GM12874 (cell line): ENCODE measurements at regions not wholly inside any gene's neighbourhood (a gene's known extent, or its start where the extent isn't known, plus 50 kb on each side); places are given as distances from the start of the nearest gene placed in this dataset.

Experiments
- TF ChIP-seq, protein P1 (sequence below): IDR thresholded peaks from 2 replicates; pipeline ENCODE4 v1.5.1; 2011; ENCODE audit warnings: low read depth, mild to moderate bottlenecking, control low read depth, low read length, moderate library complexity; ENCODE audit not compliant: insufficient read depth

DNA sequence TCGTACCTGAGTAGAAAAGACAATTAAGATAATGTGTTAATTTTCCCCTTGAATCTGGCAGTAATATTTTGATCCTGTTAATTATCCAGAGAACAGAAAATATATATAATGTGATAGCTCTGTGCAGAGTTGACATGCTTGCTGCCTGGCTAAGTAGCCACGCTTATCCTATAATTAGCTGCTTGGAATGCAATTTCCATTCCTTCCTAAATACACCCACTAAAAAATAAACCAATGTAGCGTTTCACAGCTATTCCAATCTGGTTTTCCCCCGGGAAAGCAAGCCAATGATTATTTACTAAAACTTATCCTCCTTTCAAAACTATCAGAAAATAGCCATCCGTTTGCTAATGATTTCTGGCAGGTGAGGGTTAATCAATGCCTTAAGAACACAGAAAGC, 134.5 kb upstream of the IRX5 start:
- TF ChIP-seq, protein P1, sequence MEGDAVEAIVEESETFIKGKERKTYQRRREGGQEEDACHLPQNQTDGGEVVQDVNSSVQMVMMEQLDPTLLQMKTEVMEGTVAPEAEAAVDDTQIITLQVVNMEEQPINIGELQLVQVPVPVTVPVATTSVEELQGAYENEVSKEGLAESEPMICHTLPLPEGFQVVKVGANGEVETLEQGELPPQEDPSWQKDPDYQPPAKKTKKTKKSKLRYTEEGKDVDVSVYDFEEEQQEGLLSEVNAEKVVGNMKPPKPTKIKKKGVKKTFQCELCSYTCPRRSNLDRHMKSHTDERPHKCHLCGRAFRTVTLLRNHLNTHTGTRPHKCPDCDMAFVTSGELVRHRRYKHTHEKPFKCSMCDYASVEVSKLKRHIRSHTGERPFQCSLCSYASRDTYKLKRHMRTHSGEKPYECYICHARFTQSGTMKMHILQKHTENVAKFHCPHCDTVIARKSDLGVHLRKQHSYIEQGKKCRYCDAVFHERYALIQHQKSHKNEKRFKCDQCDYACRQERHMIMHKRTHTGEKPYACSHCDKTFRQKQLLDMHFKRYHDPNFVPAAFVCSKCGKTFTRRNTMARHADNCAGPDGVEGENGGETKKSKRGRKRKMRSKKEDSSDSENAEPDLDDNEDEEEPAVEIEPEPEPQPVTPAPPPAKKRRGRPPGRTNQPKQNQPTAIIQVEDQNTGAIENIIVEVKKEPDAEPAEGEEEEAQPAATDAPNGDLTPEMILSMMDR = no peak

DNA sequence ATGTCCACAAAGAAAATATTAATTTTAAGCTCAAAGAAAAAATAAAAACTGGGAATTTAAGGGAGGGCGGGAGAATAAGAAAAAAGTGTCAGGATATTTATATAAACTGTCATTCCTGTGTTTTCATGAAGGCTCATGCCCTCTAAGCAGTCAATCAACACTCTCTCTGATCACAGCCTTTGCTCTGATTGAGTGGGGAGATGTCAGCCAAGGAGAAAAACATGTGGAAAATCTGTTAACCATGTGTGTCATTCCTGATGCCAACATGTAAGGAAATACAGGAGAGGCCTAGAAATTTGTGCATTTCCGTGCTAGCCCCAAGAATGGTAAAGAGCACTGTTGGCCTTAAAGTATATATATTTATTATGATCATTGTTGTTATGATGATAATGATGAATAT, 137.9 kb upstream of the IRX5 start:
- TF ChIP-seq, protein P1 = no peak

DNA sequence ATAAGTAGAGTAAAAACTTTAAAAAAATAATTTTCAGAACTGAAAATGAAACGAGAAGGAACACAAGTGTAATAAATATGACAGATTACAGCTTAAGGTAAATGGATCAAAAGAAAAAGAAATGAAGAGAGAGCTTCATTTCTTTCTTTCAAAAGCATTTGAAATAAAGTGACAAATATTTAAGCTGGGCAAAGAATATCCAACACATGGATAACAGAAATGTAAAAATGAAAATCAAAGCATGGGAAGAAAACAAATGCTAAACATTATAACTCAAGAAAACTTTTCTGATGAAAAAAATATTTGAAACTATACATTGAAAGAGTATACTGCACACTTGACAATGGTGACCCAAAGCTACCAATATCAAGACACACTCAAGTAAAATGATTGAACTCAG, 143.6 kb upstream of the IRX5 start:
- TF ChIP-seq, protein P1 = no peak

DNA sequence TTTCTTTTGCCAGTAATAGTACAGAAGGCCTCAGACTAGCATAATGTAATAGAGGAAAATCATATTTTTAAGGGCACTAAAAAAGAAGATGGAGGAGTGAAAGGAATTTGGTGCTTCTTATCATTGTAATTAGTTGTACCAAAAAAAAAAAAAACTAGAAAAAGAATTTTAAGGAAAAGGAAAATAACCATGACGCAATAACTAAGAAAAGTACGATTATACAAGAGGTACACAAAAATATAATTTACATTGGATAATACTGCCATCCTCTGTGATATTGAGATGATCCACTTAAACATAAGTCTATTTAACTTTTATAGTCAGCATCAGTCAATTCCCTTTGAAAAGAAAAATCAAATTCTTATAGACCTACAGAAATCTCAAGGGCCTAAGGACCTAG, 146.7 kb upstream of the IRX5 start:
- TF ChIP-seq, protein P1 = no peak

DNA sequence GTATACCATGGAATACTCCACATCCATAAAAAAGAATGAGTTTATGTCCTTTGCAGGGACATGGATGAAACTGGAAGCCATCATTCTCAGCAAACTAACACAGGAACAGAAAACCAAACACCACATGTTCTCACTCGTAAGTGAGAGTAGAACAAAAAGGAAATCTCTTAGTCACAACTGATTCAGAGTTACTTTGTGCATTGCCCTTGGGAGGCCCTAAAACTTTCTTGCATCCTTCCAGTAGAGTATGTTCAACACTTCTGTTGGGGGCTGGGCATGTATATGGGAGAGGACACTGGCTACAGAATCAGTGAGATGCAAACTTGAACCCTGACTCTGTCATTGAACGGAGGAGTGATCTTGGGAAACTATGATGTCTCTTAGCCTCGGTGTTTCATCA, 147.4 kb upstream of the IRX5 start:
- TF ChIP-seq, protein P1 = no peak

DNA sequence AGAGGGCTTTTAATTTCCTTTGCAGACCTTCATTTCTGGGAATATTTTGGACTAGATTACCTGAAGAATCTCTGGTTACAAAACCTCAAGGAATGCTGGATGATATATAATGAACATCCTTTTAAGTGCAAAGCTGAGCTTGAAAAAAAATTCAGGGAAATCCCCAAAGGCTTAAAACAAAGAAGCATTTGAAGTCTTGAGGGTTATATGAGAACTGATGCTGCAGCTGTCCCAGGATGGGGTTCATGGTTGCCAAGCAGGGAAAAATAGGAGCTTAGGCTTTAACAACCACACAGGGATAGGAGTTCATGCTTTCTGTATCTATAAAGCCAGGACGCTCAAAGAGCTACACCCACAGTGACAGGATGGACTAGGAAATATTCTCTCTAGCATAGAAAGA, 150.4 kb upstream of the IRX5 start:
- TF ChIP-seq, protein P1 = no peak

DNA sequence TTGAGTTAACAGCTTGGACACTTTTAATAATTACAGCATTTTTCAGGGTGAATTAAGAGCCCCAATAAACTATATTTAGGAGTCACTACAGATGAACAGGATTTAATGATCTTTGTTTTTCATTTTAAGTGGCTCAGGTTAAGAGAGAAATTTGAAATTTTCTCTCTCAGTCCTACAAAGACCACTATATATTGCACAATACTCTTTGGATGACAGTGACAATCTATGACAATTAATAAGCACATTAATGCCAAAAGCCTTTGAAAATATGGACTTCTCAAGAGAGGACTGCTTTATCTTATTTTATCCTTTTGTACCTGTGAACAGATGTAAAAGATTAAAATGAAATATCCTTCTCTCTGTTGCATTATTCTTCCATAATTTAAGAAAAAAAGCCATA, 151.1 kb upstream of the IRX5 start:
- TF ChIP-seq, protein P1 = no peak

DNA sequence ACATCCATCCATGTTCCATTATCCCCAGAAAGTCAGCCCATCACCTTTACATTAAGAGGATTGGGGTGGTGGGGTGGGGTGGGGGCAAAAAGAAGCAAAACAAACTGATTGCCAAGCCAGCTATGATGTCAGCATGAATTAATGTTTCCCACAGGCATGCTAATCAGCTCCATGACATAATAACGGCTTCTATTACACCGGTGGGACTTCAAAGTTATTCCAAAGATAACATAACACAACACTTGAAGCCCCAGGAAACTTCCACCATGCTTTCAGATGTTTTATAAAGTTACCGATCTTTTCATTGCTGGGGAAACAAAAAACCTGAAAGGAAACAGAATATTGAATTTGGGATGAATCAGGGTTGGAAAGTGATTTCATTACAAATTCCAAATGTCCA, 155.9 kb upstream of the IRX5 start:
- TF ChIP-seq, protein P1 = no peak
